H1 (cell line): ENCODE measurements at regions not wholly inside any gene's neighbourhood (a gene's known extent, or its start where the extent isn't known, plus 50 kb on each side); places are given as distances from the start of the nearest gene placed in this dataset.

ENCODE experiments used
- CTCF ChIA-PET: fragments of 300-600 bp; sonication (Branson Sonifier 250); formaldehyde crosslinking; loops from one replicate; lab custom pipeline; 2021; ENCODE audit not compliant: partially characterized antibody; lab: Charles Lee
- POLR2A ChIA-PET: fragments of 300-600 bp; sonication (Branson Sonifier 250); formaldehyde crosslinking; loops from one replicate; lab custom pipeline; 2021; ENCODE audit warnings: inconsistent platforms; ENCODE audit not compliant: partially characterized antibody; lab: Charles Lee
- DNase-seq, 2 experiments: peaks; one replicate each; pipeline versions ENCODE4 v3.0.0 to v3.0.0-alpha.2; 2010 to 2022; ENCODE audit warnings: low spot score in 2 of 2, low read depth in 1 of 2, mixed read lengths in 1 of 2
- FAIRE-seq: peaks from 2 replicates; lab custom pipeline; 2011; peaks lifted over from hg19 to GRCh38; lab: Jason Lieb, UNC
- H2AFZ ChIP-seq: 2 replicates; pipeline ENCODE4 v1.8.1; 2012; ENCODE audit warnings: low read length, inconsistent platforms
- H2AK5ac ChIP-seq: 2 replicates; pipeline ENCODE4 v1.6.1; 2013; ENCODE audit warnings: low read depth, low read length
- H2BK120ac ChIP-seq: replicated peaks from 2 replicates; pipeline ENCODE3; 2013; ENCODE audit warnings: low read depth, low read length, inconsistent platforms
- H2BK12ac ChIP-seq: 2 replicates; pipeline ENCODE4 v1.6.1; 2013; ENCODE audit warnings: low read depth, low read length
- H2BK15ac ChIP-seq: 2 replicates; pipeline ENCODE4 v1.6.1; 2013; ENCODE audit warnings: low read length
- H2BK20ac ChIP-seq: 2 replicates; pipeline ENCODE4 v1.6.1; 2013; ENCODE audit warnings: low read length
- H2BK5ac ChIP-seq: 2 replicates; pipeline ENCODE4 v1.6.1; 2013; ENCODE audit warnings: low read depth, low read length
- H3K14ac ChIP-seq: 2 replicates; pipeline ENCODE4 v1.6.1; 2013; ENCODE audit warnings: inconsistent platforms; ENCODE audit not compliant: insufficient read length
- H3K18ac ChIP-seq: 2 replicates; pipeline ENCODE4 v1.6.1; 2013; ENCODE audit warnings: low read length; ENCODE audit errors: extremely low read depth
- H3K23ac ChIP-seq: 2 replicates; pipeline ENCODE4 v1.6.1; 2013; ENCODE audit warnings: inconsistent platforms; ENCODE audit not compliant: insufficient read length
- H3K23me2 ChIP-seq: 2 replicates; pipeline ENCODE4 v1.6.1; 2013; ENCODE audit warnings: low read depth, low read length
- H3K27ac ChIP-seq: 2 replicates; pipeline ENCODE4 v1.6.1; 2011; ENCODE audit warnings: low read depth, low read length, inconsistent platforms
- H3K27me3 ChIP-seq, 4 experiments: replicated peaks in 1 of 4; 1 replicate in 1 of 4; 2 replicates in 3 of 4; pipeline versions ENCODE4 v1.6.1 to v1.8.1; 2011 to 2013; ENCODE audit warnings: low read length in 3 of 4, mild to moderate bottlenecking in 3 of 4, inconsistent platforms in 2 of 4, mixed read lengths in 2 of 4, moderate library complexity in 1 of 4; ENCODE audit not compliant: control insufficient read depth in 3 of 4, insufficient read depth in 3 of 4; ENCODE audit errors: extremely low read depth in 1 of 4
- H3K36me3 ChIP-seq, 4 experiments: 2 replicates each; pipeline versions ENCODE4 v1.6.1 to v1.8.1; 2011 to 2013; ENCODE audit warnings: mild to moderate bottlenecking in 4 of 4, low read length in 3 of 4, moderate library complexity in 2 of 4, control low read depth in 1 of 4, inconsistent platforms in 1 of 4; ENCODE audit not compliant: insufficient read depth in 4 of 4, control insufficient read depth in 2 of 4
- H3K4ac ChIP-seq: replicated peaks from 2 replicates; pipeline ENCODE3; 2013; ENCODE audit warnings: low read length, low read depth, mixed read lengths, inconsistent platforms; ENCODE audit not compliant: insufficient read length
- H3K4me1 ChIP-seq, 4 experiments: replicated peaks in 1 of 4; 1 replicate in 1 of 4; 2 replicates in 3 of 4; pipeline versions ENCODE4 v1.6.1 to v1.8.1; 2011 to 2013; ENCODE audit warnings: low read length in 3 of 4, inconsistent platforms in 2 of 4, mixed read lengths in 1 of 4; ENCODE audit not compliant: insufficient read depth in 4 of 4, control insufficient read depth in 3 of 4
- H3K4me2 ChIP-seq, 2 experiments: 2 replicates each; pipeline versions ENCODE4 v1.6.1 to v1.8.1; 2011 to 2013; ENCODE audit warnings: low read depth in 2 of 2, low read length in 2 of 2, control low read depth in 1 of 2, inconsistent platforms in 1 of 2, mild to moderate bottlenecking in 1 of 2; ENCODE audit not compliant: insufficient read depth in 1 of 2
- H3K4me3 ChIP-seq, 4 experiments: fragments of 200-600, 300-600 bp in 1 of 4; sonication (generic), shearing (Covaris generic), sonication (Bioruptor Twin) in 1 of 4; 2 replicates each; pipeline versions ENCODE4 v1.5.1 to v1.8.1; 2011 to 2016; ENCODE audit warnings: low read length in 4 of 4, low read depth in 3 of 4, control low read depth in 2 of 4, inconsistent platforms in 2 of 4, mild to moderate bottlenecking in 2 of 4, mixed read lengths in 1 of 4, moderate library complexity in 1 of 4; ENCODE audit not compliant: insufficient read depth in 2 of 4; ENCODE audit errors: extremely low read depth in 1 of 4
- H3K56ac ChIP-seq: replicated peaks from 2 replicates; pipeline ENCODE3; 2013; ENCODE audit warnings: low read depth, mild to moderate bottlenecking, mixed read lengths, low read length, inconsistent platforms; ENCODE audit not compliant: insufficient read length
- H3K79me1 ChIP-seq: 2 replicates; pipeline ENCODE4 v1.6.1; 2013; ENCODE audit warnings: low read depth, low read length, control low read depth
- H3K79me2 ChIP-seq, 2 experiments: 2 replicates each; pipeline versions ENCODE4 v1.6.1 to v1.8.1; 2012 to 2013; ENCODE audit warnings: low read length in 2 of 2, mild to moderate bottlenecking in 2 of 2, inconsistent platforms in 1 of 2; ENCODE audit not compliant: insufficient read depth in 2 of 2, control insufficient read depth in 1 of 2
- H3K9ac ChIP-seq, 4 experiments: replicated peaks in 1 of 4; 1 replicate in 1 of 4; 2 replicates in 3 of 4; pipeline versions ENCODE4 v1.6.1 to v1.8.1; 2011 to 2013; ENCODE audit warnings: low read depth in 3 of 4, low read length in 3 of 4, control low read depth in 2 of 4, mild to moderate bottlenecking in 2 of 4, moderate library complexity in 2 of 4, inconsistent platforms in 1 of 4; ENCODE audit errors: extremely low read depth in 1 of 4
- H3K9me3 ChIP-seq, 2 experiments: 2 replicates each; pipeline versions ENCODE4 v1.6.1 to v1.8.1; 2012 to 2013; ENCODE audit warnings: mild to moderate bottlenecking in 2 of 2, moderate library complexity in 2 of 2, control low read depth in 1 of 2, inconsistent platforms in 1 of 2, low read depth in 1 of 2, low read length in 1 of 2, mixed read lengths in 1 of 2; ENCODE audit not compliant: insufficient read depth in 2 of 2
- H4K20me1 ChIP-seq, 2 experiments: replicated peaks in 1 of 2; 2 replicates each; pipeline versions ENCODE3 to v1.8.1; 2011 to 2013; ENCODE audit warnings: inconsistent platforms in 2 of 2, low read length in 2 of 2, mild to moderate bottlenecking in 1 of 2; ENCODE audit not compliant: insufficient read depth in 2 of 2, control insufficient read depth in 1 of 2
- H4K5ac ChIP-seq: 2 replicates; pipeline ENCODE4 v1.6.1; 2013; ENCODE audit warnings: low read length, low read depth, mixed read lengths, inconsistent platforms; ENCODE audit not compliant: insufficient read length
- H4K8ac ChIP-seq: 2 replicates; pipeline ENCODE4 v1.8.0; 2013; ENCODE audit warnings: mild to moderate bottlenecking, moderate library complexity, low read length, inconsistent platforms; ENCODE audit not compliant: insufficient read depth; ENCODE audit errors: extremely low read depth
- H4K91ac ChIP-seq: replicated peaks from 2 replicates; pipeline ENCODE3; 2013; ENCODE audit warnings: low read length, mixed read lengths, inconsistent platforms; ENCODE audit not compliant: insufficient read length
- ASH2L ChIP-seq: fragments of 200-600, 300-600 bp; sonication (generic); IDR thresholded peaks from one replicate; pipeline ENCODE4 v1.7.1; 2017; ENCODE audit warnings: low read length
- RAD21 ChIP-seq, 2 experiments: IDR thresholded peaks in 1 of 2; conservative IDR thresholded peaks in 1 of 2; 2 replicates each; pipeline ENCODE4 v1.6.1; 2011; ENCODE audit warnings: low read depth in 2 of 2, low read length in 2 of 2, improper control_type of control experiment in 1 of 2, inconsistent platforms in 1 of 2, mild to moderate bottlenecking in 1 of 2, moderate library complexity in 1 of 2
- RFX5 ChIP-seq: IDR thresholded peaks from 2 replicates; pipeline ENCODE4 v1.6.1; 2011; ENCODE audit warnings: low read depth, low read length, improper control_type of control experiment, borderline replicate concordance
- TCF12 ChIP-seq: IDR thresholded peaks from 2 replicates; pipeline ENCODE4 v1.6.1; 2011; ENCODE audit warnings: low read depth, mild to moderate bottlenecking, low read length
- WGBS, 2 experiments: shearing (Covaris generic) in 1 of 2; methylation state at CpG; one replicate each; pipeline versions ENCODE4 v1.1.6 to v1.1.7; 2013 to 2015; ENCODE audit warnings: low lambda C conversion rate in 2 of 2, mixed read lengths in 2 of 2, inconsistent platforms in 1 of 2, low coverage in 1 of 2, missing lambda C conversion rate in 1 of 2; ENCODE audit not compliant: insufficient replicate concordance in 2 of 2, insufficient coverage in 1 of 2, insufficient read length in 1 of 2; ENCODE audit errors: extremely low coverage in 1 of 2, missing lambda C conversion rate in 1 of 2; 5-methylcytosine and 5-hydroxymethylcytosine counted together

DNA sequence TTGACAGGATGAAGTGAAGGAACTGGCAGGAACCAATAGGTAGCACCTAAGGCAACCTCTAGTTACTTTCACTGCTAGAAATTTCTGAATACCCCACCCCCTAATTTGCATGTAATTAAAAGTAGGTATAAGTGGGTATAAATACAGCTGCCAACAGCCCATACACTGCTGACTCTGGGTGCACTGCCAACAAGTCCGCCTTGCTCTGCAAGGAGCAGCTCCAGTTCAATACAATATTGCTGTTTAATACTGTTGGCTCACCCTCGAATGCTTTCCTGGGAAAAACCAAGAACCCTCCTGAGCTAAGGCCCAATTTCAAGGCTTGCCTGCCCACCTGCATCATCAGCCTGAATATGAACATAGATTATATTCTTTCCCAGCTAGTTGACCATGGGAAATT lies 981.9 kb downstream of the ADGRL2 start:
- H2BK15ac ChIP-seq = no peak overlapping the region
- no peaks in the 10 kb centered on the region for H4K20me1 ChIP-seq
- H2BK120ac ChIP-seq = no peak overlapping the region
- ChIA-PET POLR2A (no interaction called here), CTCF (no interaction called here)
- no peaks in the 10 kb centered on the region for H3K79me2 ChIP-seq
- no peak overlapping the region for H3K27ac ChIP-seq
- H3K9me3 ChIP-seq = peaks cover 0 to 4% of the 10 kb centered on the region in 2 experiments; a peak in 1 of 4 replicates
- no peak overlapping the region for H2AFZ ChIP-seq
- H3K56ac ChIP-seq = no peak overlapping the region
- H3K4me2 ChIP-seq = no peak overlapping the region
- H2BK12ac ChIP-seq = no peak overlapping the region
- no peaks in the 10 kb centered on the region for H3K27me3 ChIP-seq
- H3K9ac ChIP-seq = no peak overlapping the region
- H4K5ac ChIP-seq = no peak overlapping the region
- no peaks in the 10 kb centered on the region for H3K79me1 ChIP-seq
- FAIRE-seq (no peak), DNase-seq (no peak)
- H3K4me3 ChIP-seq = no peak overlapping the region
- no peak overlapping the region for H3K4ac ChIP-seq
- peaks cover 0 to 2% (median 0%) of the 10 kb centered on the region in 4 experiments; a peak in 1 of 8 replicates for H3K36me3 ChIP-seq
- no peaks in the 10 kb centered on the region for H3K23me2 ChIP-seq
- no peak overlapping the region for H3K23ac ChIP-seq
- no peak overlapping the region for H2BK20ac ChIP-seq
- no peaks in the 10 kb centered on the region for H3K4me1 ChIP-seq
- H2BK5ac ChIP-seq = no peak overlapping the region
- no peak overlapping the region for H4K8ac ChIP-seq
- no peak overlapping the region for H3K18ac ChIP-seq
- H2AK5ac ChIP-seq = no peak overlapping the region
- no peak overlapping the region for H3K14ac ChIP-seq
- no peak overlapping the region for H4K91ac ChIP-seq
- 86% methylated on average over 2 of the region's 2 CpGs; no CpG with 5 or more reads in 1 of the 2 experiments for WGBS, 2 experiments
- no peak for TF ChIP-seq TCF12
- no peak for TF ChIP-seq RFX5
- no peak for TF ChIP-seq ASH2L
- no peak for TF ChIP-seq RAD21 (IDR thresholded peaks at IDR 0.05 in 1 of 2, conservative IDR thresholded peaks at IDR 0.05 in 1 of 2; ENCODE audit: low read depth in 2 of 2, low read length in 2 of 2)
